ENCODE measurements at regions not wholly inside any gene's neighbourhood (a gene's known extent, or its start where the extent isn't known, plus 50 kb on each side); places are given as distances from the start of the nearest gene placed in this dataset.
A peak's percentile ranks its signal among the peaks of the same experiment; 100 is the strongest.

GRCh38 chr3:152615681-152616080 lies 219.2 kb upstream of the P2RY1 start:
- Histone ChIP-seq H3K27ac (no peak overlapping the region), H3K27me3 (no peaks in the 10 kb centered on the region), H3K4me3 (no peak overlapping the region), H3K36me3 (replicated peaks in 1 of 2; ENCODE audit: insufficient read depth in 1 of 2, low read depth in 2 of 2) (no peaks in the 10 kb centered on the region), H3K4me1 (no peaks in the 10 kb centered on the region), H3K9me3 (no peaks in the 10 kb centered on the region)
- WGBS, 2 donors, result 56 to 78% methylated on average over 10 of the region's 10 CpGs
- intact Hi-C loops (cut with DNase I), result no loop called here
- no peak for ATAC-seq
- no peak for TF ChIP-seq CTCF (IDR thresholded peaks at IDR 0.05)
- TF ChIP-seq POLR2A (IDR thresholded peaks at IDR 0.05), result no peak
- DNase-seq, result no peak

- no peak for ATAC-seq
- H3K9me3 ChIP-seq, result no peaks in the 10 kb centered on the region
- intact Hi-C loops (cut with DNase I), result no loop called here
- H3K4me3 ChIP-seq, result no peak overlapping the region
- no peaks in the 10 kb centered on the region for H3K36me3 ChIP-seq (replicated peaks in 1 of 2; ENCODE audit: insufficient read depth in 1 of 2, low read depth in 2 of 2)
- peaks cover 4% of the 10 kb centered on the region for H3K4me1 ChIP-seq
- TF ChIP-seq POLR2A (IDR thresholded peaks at IDR 0.05) (no peak), CTCF (IDR thresholded peaks at IDR 0.05) (no peak)
- DNase-seq, result no peak
- no peaks in the 10 kb centered on the region for H3K27me3 ChIP-seq
- H3K27ac ChIP-seq, result no peak overlapping the region
Observed at GRCh38 chr3:152617609-152618008, 217.3 kb upstream of the P2RY1 start.

- no peak for DNase-seq
- Histone ChIP-seq H3K4me3 (no peak overlapping the region), H3K27ac (no peak overlapping the region), H3K9me3 (no peaks in the 10 kb centered on the region), H3K4me1 (peaks cover 5% of the 10 kb centered on the region), H3K27me3 (no peaks in the 10 kb centered on the region), H3K36me3 (replicated peaks in 1 of 2; ENCODE audit: insufficient read depth in 1 of 2, low read depth in 2 of 2) (no peaks in the 10 kb centered on the region)
- WGBS, 2 donors, result 63 to 79% methylated on average over 1 of the region's 1 CpG
- no peak for ATAC-seq
- no peak for TF ChIP-seq CTCF (IDR thresholded peaks at IDR 0.05)
- no peak for TF ChIP-seq POLR2A (IDR thresholded peaks at IDR 0.05)
- intact Hi-C loops (cut with DNase I), result no loop called here
Observed at GRCh38 chr3:152618529-152618928, 216.4 kb upstream of the P2RY1 start.

- TF ChIP-seq POLR2A (IDR thresholded peaks at IDR 0.05) (no peak), CTCF (IDR thresholded peaks at IDR 0.05) (no peak)
- no peak overlapping the region for H3K4me3 ChIP-seq
- no peaks in the 10 kb centered on the region for H3K36me3 ChIP-seq (replicated peaks in 1 of 2; ENCODE audit: insufficient read depth in 1 of 2, low read depth in 2 of 2)
- no peaks in the 10 kb centered on the region for H3K9me3 ChIP-seq
- no peak for ATAC-seq
- H3K4me1 ChIP-seq, result peaks cover 5% of the 10 kb centered on the region
- no peaks in the 10 kb centered on the region for H3K27me3 ChIP-seq
- no peak for DNase-seq
- 72 to 82% methylated on average over 3 of the region's 3 CpGs for WGBS, 2 donors
- intact Hi-C loops (cut with DNase I), result no loop called here
- no peak overlapping the region for H3K27ac ChIP-seq
Observed at GRCh38 chr3:152619691-152620090, 215.2 kb upstream of the P2RY1 start.

GRCh38 chr3:152620395-152620794 lies 214.5 kb upstream of the P2RY1 start:
- intact Hi-C loops (cut with DNase I), result no loop called here
- WGBS, 2 donors, result 65 to 69% methylated on average over 3 of the region's 3 CpGs
- DNase-seq, result peak in 1 of 4 donors; percentile 13
- H3K4me3 ChIP-seq, result no peak overlapping the region
- ATAC-seq, result no peak
- H3K27ac ChIP-seq, result peak overlapping the region in 1 of 4 donors; percentile 18
- H3K4me1 ChIP-seq, result peaks cover 5% of the 10 kb centered on the region
- no peaks in the 10 kb centered on the region for H3K9me3 ChIP-seq
- no peaks in the 10 kb centered on the region for H3K27me3 ChIP-seq
- H3K36me3 ChIP-seq (replicated peaks in 1 of 2; ENCODE audit: insufficient read depth in 1 of 2, low read depth in 2 of 2), result no peaks in the 10 kb centered on the region
- TF ChIP-seq POLR2A (IDR thresholded peaks at IDR 0.05) (no peak), CTCF (IDR thresholded peaks at IDR 0.05) (no peak)

Data from body of pancreas (tissue), 4 donors.